Left lung (tissue), 4 donors: ENCODE measurements at regions not wholly inside any gene's neighbourhood (a gene's known extent, or its start where the extent isn't known, plus 50 kb on each side); places are given as distances from the start of the nearest gene placed in this dataset.
A peak's percentile ranks its signal among the peaks of the same experiment; 100 is the strongest.
"Not testable (repeated sequence)": the region's sequence is repeated elsewhere in the genome, so short reads cannot be mapped to it uniquely, and the experiment has no call there.

Source experiments
- ATAC-seq: fragments of 200-7000 bp; cut with Tn5 transposase; one replicate; pipeline ENCODE4 v1.9.1; 2020; ENCODE audit warnings: moderate library complexity
- DNase-seq, 4 donors: peaks; one replicate each; pipeline ENCODE4 v3.0.0-alpha.2; 2013 to 2020
- H3K27ac ChIP-seq, 2 donors: fragments of 200-600 bp; sonication (generic) in 1 of 2; one replicate each; pipeline versions ENCODE4 v1.5.0 to v1.8.0; 2020 to 2021
- H3K27me3 ChIP-seq, 2 donors: fragments of 200-600 bp; sonication (generic) in 1 of 2; one replicate each; pipeline versions ENCODE4 v1.5.0 to v1.8.0; 2020 to 2021
- H3K36me3 ChIP-seq, 2 donors: fragments of 200-600 bp; sonication (generic) in 1 of 2; one replicate each; pipeline versions ENCODE4 v1.5.0 to v1.8.0; 2020 to 2021
- H3K4me1 ChIP-seq, 2 donors: fragments of 200-600 bp; one replicate each; pipeline ENCODE4 v1.8.0; 2021
- H3K4me3 ChIP-seq, 2 donors: fragments of 200-600 bp; sonication (generic) in 1 of 2; one replicate each; pipeline versions ENCODE4 v1.5.0 to v1.8.0; 2020 to 2021; ENCODE audit warnings: mild to moderate bottlenecking in 1 of 2
- H3K9me3 ChIP-seq, 2 donors: fragments of 200-600 bp; sonication (generic) in 1 of 2; one replicate each; pipeline versions ENCODE4 v1.5.0 to v1.8.0; 2020 to 2021
- CTCF ChIP-seq, 2 donors: fragments of 200-600 bp; sonication (generic) in 1 of 2; IDR thresholded peaks; one replicate each; pipeline versions ENCODE4 v1.5.0 to v1.8.0; 2021; ENCODE audit warnings: antibody characterized with exemption in 2 of 2
- intact Hi-C, 2 donors: fragments of 100-400 bp; cut with DNase I; formaldehyde crosslinking; loops; one replicate each; pipeline versions ENCODE4 v1.11.2 to v1.14.2; 2022
- donor health status: DM: no; HTN: yes; CAD: no.
- donor health status: DM: no; HTN: no; CAD: no.

DNA sequence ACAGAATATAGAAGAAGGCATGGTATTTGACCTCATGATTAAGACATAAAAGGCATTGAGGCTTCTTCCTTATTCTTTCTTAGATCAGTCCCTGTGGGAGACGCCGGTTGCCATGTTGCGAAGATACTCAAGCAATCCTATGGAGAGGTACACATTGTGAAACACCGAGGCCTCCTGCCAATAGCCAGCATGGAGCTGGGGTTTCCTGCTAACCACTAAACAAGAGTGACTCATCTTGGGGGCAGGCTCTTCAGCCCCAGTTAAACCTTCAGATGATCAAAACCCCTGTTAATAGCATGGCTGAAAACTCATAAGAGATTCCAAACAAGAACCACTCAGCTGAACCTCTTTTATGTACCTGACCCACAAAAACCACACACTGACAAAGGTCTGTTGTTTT, 478.8 kb downstream of the CD83 start:
- no peak for TF ChIP-seq CTCF (IDR thresholded peaks at IDR 0.05)
- Histone ChIP-seq H3K4me1 (peaks cover 0 to 6% of the 10 kb centered on the region in 2 donors), H3K9me3 (no peaks in the 10 kb centered on the region), H3K4me3 (no peak overlapping the region), H3K27ac (no peak overlapping the region), H3K36me3 (no peaks in the 10 kb centered on the region), H3K27me3 (no peaks in the 10 kb centered on the region)
- ATAC-seq (peak; percentile 64), DNase-seq (peak in 1 of 4 donors; percentile 69)
- intact Hi-C loops: no loop called here

GRCh38 chr6:14597090-14597489, 479.5 kb downstream of the CD83 start:
- peaks cover 0 to 6% of the 10 kb centered on the region in 2 donors for H3K4me1 ChIP-seq
- H3K9me3 ChIP-seq: no peaks in the 10 kb centered on the region
- TF ChIP-seq CTCF (IDR thresholded peaks at IDR 0.05): no peak
- no peaks in the 10 kb centered on the region for H3K27me3 ChIP-seq
- intact Hi-C loops: no loop called here
- H3K4me3 ChIP-seq: no peak overlapping the region
- ATAC-seq (no peak), DNase-seq (no peak)
- no peak overlapping the region for H3K27ac ChIP-seq
- no peaks in the 10 kb centered on the region for H3K36me3 ChIP-seq

DNA sequence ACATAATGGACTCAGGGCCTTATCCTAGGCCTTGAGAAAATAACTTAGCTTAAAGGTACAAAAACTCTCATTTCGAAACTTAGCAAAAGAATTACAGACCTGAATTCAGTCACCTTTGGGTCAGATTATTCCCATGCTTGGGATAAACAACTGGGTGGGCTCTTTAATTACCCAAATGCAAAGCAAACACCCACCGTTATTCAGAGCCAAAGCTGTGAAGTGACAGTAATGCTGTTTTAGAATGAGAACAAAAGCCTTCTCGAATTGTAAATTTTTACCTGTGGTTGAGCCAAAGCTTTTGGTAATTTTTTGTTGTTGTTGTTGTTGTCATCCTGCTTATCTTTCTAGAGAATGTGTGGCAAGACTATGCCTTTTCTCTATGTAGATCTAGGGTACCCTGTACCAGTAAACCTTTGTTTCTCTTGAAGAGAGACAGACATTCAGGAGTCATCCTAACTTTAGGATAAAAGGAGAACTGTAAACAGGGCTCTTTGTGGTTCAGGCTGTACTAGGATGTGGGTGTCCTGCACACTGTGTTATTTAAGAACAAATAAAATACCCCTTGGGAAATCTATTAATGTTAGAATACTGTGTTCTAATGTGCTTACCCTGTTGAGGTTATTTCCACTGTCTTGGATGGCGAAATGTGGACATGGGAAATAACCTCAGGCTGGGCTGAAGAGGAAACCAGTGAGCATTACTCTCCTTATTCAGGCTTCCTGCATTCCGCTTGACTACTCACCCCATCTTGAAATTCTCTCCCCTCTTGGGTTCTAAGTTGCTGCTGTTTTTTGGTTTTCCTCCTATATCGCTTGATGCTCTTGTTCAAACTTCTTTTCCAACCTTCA, 480.7 kb downstream of the CD83 start:
- intact Hi-C loops: no loop called here
- no peak for DNase-seq
- no peak for TF ChIP-seq CTCF (IDR thresholded peaks at IDR 0.05)
- H3K4me1 ChIP-seq: peaks cover 0 to 6% of the 10 kb centered on the region in 2 donors
- no peak overlapping the region for H3K4me3 ChIP-seq
- no peaks in the 10 kb centered on the region for H3K27me3 ChIP-seq
- ATAC-seq: no peak
- H3K27ac ChIP-seq: no peak overlapping the region
- H3K9me3 ChIP-seq: no peaks in the 10 kb centered on the region
- no peaks in the 10 kb centered on the region for H3K36me3 ChIP-seq

GRCh38 chr6:14600306-14600705, 482.7 kb downstream of the CD83 start:
- intact Hi-C loops, DNase-seq, ATAC-seq, H3K4me3 ChIP-seq, H3K27me3 ChIP-seq, H3K4me1 ChIP-seq, H3K27ac ChIP-seq, H3K9me3 ChIP-seq, H3K36me3 ChIP-seq: not testable (repeated sequence)

DNA sequence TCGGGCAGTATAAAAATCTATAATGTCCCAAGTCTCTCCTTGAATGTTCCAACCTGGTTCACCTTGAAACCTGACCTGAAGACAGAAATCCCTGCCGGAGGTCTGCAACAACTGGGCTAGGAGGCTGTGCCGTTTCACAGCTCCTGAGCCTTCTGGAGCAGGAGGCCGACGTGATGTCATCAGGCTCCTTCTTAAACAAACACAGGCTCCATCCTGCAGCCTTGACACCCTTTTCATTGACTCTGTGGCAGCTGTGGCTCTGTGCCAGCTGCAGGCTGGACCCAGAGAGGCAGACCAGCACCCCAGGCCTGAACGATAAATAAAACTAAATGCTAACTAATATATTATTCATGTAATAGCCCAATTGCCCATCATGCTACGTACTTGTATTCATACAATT, 483.9 kb downstream of the CD83 start:
- H3K36me3 ChIP-seq: no peaks in the 10 kb centered on the region
- H3K9me3 ChIP-seq: no peaks in the 10 kb centered on the region
- no peak overlapping the region for H3K27ac ChIP-seq
- intact Hi-C loops: no loop called here
- no peak for TF ChIP-seq CTCF (IDR thresholded peaks at IDR 0.05)
- peaks cover 0 to 6% of the 10 kb centered on the region in 2 donors for H3K4me1 ChIP-seq
- DNase-seq (no peak), ATAC-seq (no peak)
- H3K27me3 ChIP-seq: no peaks in the 10 kb centered on the region
- no peak overlapping the region for H3K4me3 ChIP-seq

DNA sequence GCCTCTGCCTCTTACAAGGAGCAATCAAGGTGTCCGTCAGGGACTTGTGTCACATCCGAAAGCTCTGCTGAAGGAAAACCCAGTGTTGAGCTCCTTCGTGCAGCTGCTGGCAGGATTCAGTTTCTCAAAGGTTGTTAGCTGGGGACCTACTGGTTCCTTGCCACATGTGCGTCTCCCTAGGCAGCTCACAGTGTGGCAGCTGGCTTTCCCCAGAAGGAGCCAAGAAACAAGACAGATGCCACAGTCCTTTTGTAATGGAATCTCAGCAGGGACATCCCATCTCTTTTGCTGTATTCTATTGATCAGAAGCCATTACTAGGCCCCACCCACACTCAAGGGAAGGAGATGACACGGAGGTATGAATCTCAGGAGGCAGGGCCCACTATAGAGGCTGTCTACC, 488.8 kb downstream of the CD83 start:
- no peak overlapping the region for H3K27ac ChIP-seq
- no peaks in the 10 kb centered on the region for H3K36me3 ChIP-seq
- H3K27me3 ChIP-seq: no peaks in the 10 kb centered on the region
- no peaks in the 10 kb centered on the region for H3K9me3 ChIP-seq
- ATAC-seq: no peak
- intact Hi-C loops: no loop called here
- no peak overlapping the region for H3K4me3 ChIP-seq
- DNase-seq: no peak
- H3K4me1 ChIP-seq: no peaks in the 10 kb centered on the region
- TF ChIP-seq CTCF (IDR thresholded peaks at IDR 0.05): no peak
